LNCaP clone FGC (cell line): ENCODE measurements at regions not wholly inside any gene's neighbourhood (a gene's known extent, or its start where the extent isn't known, plus 50 kb on each side); places are given as distances from the start of the nearest gene placed in this dataset.

Experiments used
- DNase-seq: peaks from one replicate; pipeline ENCODE4 v3.0.0-alpha.2; 2011; ENCODE audit warnings: low read depth
- H3K4me3 ChIP-seq: 2 replicates; pipeline ENCODE4 v1.5.1; 2011; ENCODE audit warnings: mild to moderate bottlenecking, low read depth, low read length, control low read depth
- CTCF ChIP-seq: IDR thresholded peaks from 2 replicates; pipeline ENCODE4 v1.5.1; 2012; ENCODE audit warnings: mild to moderate bottlenecking; ENCODE audit not compliant: control insufficient read depth, insufficient read depth; ENCODE audit errors: extremely low read depth

- DNase-seq = no peak
- no peak for TF ChIP-seq CTCF
- no peak overlapping the region for H3K4me3 ChIP-seq
Measured at GRCh38 chr6:169961772-169962561, 210.5 kb downstream of the ERMARD start.

- DNase-seq = no peak
- no peak overlapping the region for H3K4me3 ChIP-seq
- TF ChIP-seq CTCF = no peak
Measured at GRCh38 chr6:169960886-169961611, 209.6 kb downstream of the ERMARD start.

- no peak for DNase-seq
- no peak overlapping the region for H3K4me3 ChIP-seq
- TF ChIP-seq CTCF = no peak
Measured at GRCh38 chr6:169960521-169960885, 209.1 kb downstream of the ERMARD start.

GRCh38 chr6:169960003-169960344, 208.6 kb downstream of the ERMARD start:
- TF ChIP-seq CTCF = no peak
- H3K4me3 ChIP-seq = no peak overlapping the region
- DNase-seq = no peak

GRCh38 chr6:169959136-169960002, 207.9 kb downstream of the ERMARD start:
- no peak for TF ChIP-seq CTCF
- DNase-seq = no peak
- H3K4me3 ChIP-seq = no peak overlapping the region

GRCh38 chr6:169958510-169958909, 207.1 kb downstream of the ERMARD start:
- H3K4me3 ChIP-seq = no peak overlapping the region
- TF ChIP-seq CTCF = no peak
- DNase-seq = no peak
